ENCODE measurements at regions not wholly inside any gene's neighbourhood (a gene's known extent, or its start where the extent isn't known, plus 50 kb on each side); places are given as distances from the start of the nearest gene placed in this dataset.

DNA sequence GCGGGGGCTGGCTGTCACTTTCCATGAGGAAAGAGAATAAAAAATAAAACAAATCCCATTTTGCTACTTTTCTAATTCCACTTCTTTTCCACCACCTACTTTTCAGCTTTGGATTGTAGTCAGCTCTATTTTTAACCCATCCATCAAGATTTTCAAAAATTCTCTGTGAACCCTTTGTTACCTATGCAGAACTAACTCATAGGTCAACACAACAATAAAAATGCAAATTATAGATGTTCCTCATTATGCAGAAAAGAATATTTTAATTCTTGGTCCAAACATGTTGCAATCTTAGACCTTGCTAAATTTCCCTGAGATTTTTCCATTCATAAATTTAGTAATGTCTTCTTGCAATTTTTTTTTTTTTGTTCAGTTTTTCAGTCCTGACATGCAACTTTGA lies 454.5 kb downstream of the ADAMTS20 start:
- no peak for DNase-seq (ENCODE audit: low spot score)

DNA sequence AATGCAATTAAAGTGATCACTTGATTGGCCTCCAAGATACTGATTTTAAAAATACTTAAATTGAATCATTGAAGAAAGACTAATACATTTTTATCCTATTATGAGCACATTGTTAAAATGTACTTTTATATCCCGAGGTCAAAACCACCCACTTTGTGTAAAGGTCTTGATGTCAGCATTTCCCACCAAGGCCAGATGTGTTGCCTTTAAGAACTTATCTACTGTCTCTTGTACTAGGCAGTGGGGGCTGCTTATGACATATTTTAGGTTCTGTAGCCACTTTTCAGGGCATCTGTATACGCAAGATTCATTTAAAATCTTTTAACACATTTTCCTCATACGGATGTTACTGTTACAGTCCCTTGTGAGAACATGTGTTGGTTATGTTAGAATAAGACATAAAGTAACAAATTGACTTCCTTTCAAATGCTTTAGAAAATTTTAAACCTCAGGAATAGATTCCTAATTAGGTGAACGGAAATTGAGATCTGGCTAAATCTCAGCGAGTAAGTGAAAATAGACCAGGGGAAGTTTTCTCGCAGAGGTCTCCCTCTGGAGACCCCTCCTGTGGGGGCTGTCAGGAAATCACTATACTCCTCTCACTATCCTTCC lies 456.2 kb downstream of the ADAMTS20 start:
- no peak for DNase-seq (ENCODE audit: low spot score)

- no peak for DNase-seq (ENCODE audit: low spot score)
These were observed 457.0 kb downstream of the ADAMTS20 start for GRCh38 chr12:43094886-43095575.

GRCh38 chr12:43090981-43091380 lies 461.0 kb downstream of the ADAMTS20 start:
- no peak for DNase-seq (ENCODE audit: low spot score)

DNA sequence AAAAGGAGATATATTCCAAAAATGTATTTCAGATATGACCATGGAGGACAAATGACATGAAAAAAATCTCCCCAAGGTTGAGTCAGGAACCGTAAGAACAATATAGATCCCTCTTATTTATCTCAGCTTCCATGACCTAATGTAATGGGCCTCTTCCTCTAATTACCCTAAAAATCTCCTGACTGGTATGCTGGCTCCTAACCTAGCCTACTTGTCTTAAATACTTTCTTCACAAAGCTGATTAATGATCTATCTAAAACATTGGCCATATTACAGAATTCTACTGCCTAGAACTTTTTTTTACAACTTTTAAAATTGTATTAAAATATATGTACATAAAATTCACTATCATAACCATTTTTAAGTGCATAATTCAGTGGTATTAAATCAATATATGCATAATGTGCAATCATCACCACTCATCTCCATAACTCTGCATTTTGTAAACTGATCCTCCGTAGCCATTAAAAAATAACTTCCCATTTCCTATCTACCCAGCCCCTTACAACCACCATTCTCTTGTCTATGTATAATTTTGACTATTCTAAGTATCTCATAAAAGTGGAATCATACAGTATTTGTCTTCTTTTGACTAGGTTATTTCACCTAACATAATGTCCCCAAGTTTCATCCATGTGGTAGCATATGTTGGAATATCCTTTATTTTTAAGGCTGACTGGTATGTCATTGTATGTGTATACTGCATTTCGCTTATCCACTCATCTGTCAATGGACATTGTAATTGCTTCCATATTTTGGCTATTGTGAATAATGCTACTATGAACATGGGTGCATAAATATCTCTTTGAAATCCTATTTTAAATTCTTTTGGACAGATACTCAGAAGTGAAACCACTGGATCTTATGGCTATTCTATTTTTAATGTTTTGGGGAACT lies 464.6 kb downstream of the ADAMTS20 start:
- no peak for DNase-seq (ENCODE audit: low spot score)

DNA sequence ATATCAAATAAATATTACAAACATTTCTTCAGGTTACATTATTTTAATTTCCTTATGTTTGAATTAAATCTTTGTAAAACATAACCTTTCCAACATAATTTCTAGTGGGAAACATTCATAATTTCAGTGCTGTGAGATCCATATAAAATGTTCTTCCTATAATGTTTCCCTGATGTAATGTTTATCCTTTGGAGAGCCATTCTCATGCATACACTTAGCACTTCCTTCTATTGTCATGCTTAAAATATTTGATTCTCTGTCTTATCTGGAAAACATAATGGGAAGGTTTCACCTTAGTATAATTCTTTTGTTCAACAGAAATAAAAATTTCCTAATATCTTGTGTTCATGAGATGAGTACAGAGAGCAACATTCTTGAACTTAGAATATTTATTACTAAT lies 472.5 kb downstream of the ADAMTS20 start:
- DNase-seq (ENCODE audit: low spot score): no peak

DNA sequence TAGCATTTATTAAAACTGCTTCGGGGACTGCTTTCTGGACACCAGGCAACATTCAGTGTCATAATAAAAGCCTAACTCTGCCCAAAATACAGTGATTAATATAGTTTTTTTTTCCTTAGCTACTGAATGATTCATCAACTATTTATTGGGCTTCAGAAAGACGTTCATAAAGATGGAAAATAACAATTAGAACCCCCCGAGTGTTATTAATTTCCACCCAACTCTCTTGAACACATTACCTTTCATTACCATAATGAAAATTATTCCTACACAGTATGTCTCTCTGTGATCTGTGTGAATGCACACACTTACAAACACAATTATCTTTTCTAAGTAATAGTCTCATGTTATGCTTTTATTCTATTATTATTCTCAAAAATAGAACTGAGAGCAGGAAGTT lies 473.0 kb downstream of the ADAMTS20 start:
- DNase-seq (ENCODE audit: low spot score): no peak

- no peak for DNase-seq (ENCODE audit: low spot score)
These were observed 479.6 kb downstream of the ADAMTS20 start for GRCh38 chr12:43072431-43072830.

- no peak for DNase-seq (ENCODE audit: low spot score)
These were observed 480.2 kb upstream of the PRICKLE1 start for GRCh38 chr12:43069768-43070221.

DNA sequence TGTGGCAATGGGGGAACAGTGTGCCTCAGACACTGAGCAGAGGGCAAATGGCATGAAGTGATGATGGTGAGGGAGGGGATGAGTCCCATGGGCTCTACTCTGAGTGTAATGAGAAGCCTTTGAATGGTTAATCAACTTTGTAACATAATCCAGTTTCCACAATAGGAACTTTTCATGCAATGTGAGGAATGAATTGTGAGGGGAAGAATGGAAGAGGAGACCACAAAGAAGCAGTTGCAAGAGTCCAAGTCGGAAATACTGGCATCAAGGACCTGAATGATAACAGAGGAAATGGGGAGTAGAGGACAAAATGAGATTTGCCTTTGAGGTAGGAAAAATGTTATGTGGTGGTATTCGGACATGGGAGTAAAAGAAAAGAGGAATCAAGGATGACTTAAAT lies 476.9 kb upstream of the PRICKLE1 start:
- no peak for DNase-seq (ENCODE audit: low spot score)

GRCh38 chr12:43063650-43064049 lies 474.1 kb upstream of the PRICKLE1 start:
- DNase-seq (ENCODE audit: low spot score): no peak

- no peak for DNase-seq (ENCODE audit: low spot score)
These were observed 472.8 kb upstream of the PRICKLE1 start for GRCh38 chr12:43062201-43062895.

GRCh38 chr12:43060742-43061141 lies 471.2 kb upstream of the PRICKLE1 start:
- DNase-seq (ENCODE audit: low spot score): no peak

DNA sequence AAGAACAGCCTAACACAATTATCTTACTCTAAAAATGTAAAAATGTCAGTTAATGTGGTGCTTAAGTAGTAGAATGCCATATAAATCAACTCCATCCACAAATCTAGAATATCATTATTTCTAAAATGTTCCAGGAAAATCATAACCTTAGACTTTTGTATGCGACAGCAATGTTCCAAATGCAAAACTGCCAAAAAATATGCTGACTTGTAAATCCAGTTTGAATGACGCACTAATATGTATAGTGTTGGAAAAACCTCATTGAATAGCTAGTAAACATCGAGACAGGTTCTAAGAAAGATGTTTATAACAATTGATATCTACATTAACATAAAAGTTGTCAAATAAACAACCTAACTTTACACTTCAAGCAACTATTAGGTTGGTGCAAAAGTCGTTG lies 469.1 kb upstream of the PRICKLE1 start:
- no peak for DNase-seq (ENCODE audit: low spot score)

DNA sequence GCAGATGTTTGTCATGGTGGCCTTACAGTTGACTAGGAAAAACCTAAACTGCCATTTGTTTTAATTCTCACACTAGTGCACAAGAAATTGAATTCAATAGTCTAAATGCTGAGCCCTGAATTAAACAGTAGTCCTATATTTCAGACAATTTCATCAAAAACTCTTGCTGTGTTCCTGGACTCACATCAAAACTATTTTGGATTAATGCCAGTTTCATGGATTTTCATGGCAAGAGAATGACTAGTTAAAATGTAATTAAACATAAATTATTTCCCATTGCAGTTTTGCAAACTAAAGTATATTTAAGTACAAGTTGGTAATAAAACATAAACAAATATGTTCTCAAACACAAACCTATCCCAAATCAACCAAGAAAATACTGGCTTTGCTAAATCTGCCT lies 468.0 kb upstream of the PRICKLE1 start:
- DNase-seq (ENCODE audit: low spot score): no peak

GRCh38 chr12:43054085-43054484 lies 464.5 kb upstream of the PRICKLE1 start:
- no peak for DNase-seq (ENCODE audit: low spot score)

DNA sequence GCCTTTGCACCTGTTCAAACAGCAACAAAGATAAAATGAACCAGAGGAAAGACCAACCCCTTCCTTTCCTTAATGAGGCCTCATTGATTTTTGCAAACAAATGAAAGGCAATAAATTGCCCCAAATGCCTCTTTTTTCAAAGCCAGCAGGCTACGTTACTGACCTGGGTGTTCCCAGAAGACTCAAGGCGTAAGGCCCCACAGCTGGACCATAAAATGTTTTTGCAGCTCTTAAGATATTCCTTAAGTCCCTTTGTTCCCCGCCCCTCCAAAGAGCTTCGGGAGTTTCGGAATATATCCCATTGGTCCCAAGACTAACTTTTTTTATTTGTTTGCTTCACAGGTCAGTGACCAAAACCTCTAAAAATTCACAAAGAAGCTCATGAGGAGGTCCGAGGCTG lies 462.9 kb upstream of the PRICKLE1 start:
- no peak for DNase-seq (ENCODE audit: low spot score)

DNA sequence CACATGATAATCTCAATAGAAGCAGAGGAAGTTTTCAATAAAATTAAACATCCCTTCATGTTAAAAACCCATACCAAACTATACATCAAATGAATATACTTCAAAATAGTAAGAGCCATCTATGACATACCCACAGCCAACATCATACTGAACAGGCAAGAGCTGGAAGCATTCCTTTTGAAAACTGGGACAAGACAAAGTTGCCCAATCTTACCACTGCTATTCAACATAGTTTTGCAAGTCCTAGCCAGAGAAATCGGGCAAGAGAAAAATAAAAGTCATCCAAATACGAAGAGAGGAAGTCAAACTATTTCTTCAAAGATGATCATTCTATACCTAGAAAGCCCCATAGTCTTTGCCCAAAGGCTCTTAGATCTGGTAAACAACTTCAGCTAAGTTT lies 454.7 kb upstream of the PRICKLE1 start:
- DNase-seq (ENCODE audit: low spot score): no peak

GRCh38 chr12:43038991-43039390 lies 449.4 kb upstream of the PRICKLE1 start:
- no peak for DNase-seq (ENCODE audit: low spot score)

- no peak for DNase-seq (ENCODE audit: low spot score)
These were observed 440.4 kb upstream of the PRICKLE1 start for GRCh38 chr12:43029971-43030370.

GRCh38 chr12:43028826-43029225 lies 439.3 kb upstream of the PRICKLE1 start:
- DNase-seq (ENCODE audit: low spot score): no peak

DNA sequence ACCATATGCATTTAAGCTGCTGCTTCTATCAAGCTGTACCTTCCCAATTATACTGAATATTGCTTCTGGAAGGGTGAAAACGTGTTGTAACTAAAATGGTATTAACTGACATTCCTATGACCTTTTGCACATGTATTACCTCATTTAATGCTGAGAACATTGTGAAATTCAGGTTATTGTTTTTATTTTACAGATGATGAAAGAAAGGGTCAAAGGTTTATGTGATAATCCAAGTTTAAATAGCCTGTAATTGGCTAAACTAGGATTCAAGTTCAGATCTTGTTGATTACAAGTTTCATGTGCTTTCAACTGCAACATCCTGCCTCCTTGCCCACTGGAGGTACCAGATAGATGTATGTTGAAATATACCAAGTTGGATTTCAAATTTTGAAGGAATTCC lies 433.3 kb upstream of the PRICKLE1 start:
- no peak for DNase-seq (ENCODE audit: low spot score)

Data from ureter (tissue), 1 donor.